Fibroblast of lung (primary cell): ENCODE measurements at regions not wholly inside any gene's neighbourhood (a gene's known extent, or its start where the extent isn't known, plus 50 kb on each side); places are given as distances from the start of the nearest gene placed in this dataset.

Experiments
- DNase-seq, 2 donors: peaks; one replicate each; pipeline versions ENCODE4 v3.0.0 to v3.0.0-alpha.2; 2010; ENCODE audit warnings: low read depth in 2 of 2
- H2AFZ ChIP-seq: 2 replicates; pipeline ENCODE4 v1.5.1; 2012; ENCODE audit warnings: low read length, control low read depth, inconsistent platforms
- H3K27ac ChIP-seq: 2 replicates; pipeline ENCODE4 v1.5.1; 2011; ENCODE audit warnings: low read length, control low read depth; ENCODE audit not compliant: insufficient read depth
- H3K27me3 ChIP-seq: 2 replicates; pipeline ENCODE4 v1.5.1; 2011; ENCODE audit warnings: mild to moderate bottlenecking, low read length; ENCODE audit not compliant: control insufficient read depth, insufficient read depth
- H3K36me3 ChIP-seq: 2 replicates; pipeline ENCODE4 v1.5.1; 2011; ENCODE audit warnings: low read length; ENCODE audit not compliant: control insufficient read depth, insufficient read depth
- H3K4me1 ChIP-seq: 2 replicates; pipeline ENCODE4 v1.5.1; 2011; ENCODE audit warnings: low read length; ENCODE audit not compliant: control insufficient read depth, insufficient read depth; ENCODE audit errors: extremely low read depth
- H3K4me2 ChIP-seq: 2 replicates; pipeline ENCODE4 v1.5.1; 2011; ENCODE audit warnings: low read length, control low read depth; ENCODE audit not compliant: insufficient read depth; ENCODE audit errors: extremely low read depth
- H3K4me3 ChIP-seq, 4 experiments: fragments of 200-600 bp in 1 of 4; sonication (generic) in 1 of 4; replicated peaks in 1 of 4; 2 replicates each; pipeline ENCODE4 v1.5.1; 2011 to 2016; ENCODE audit warnings: low read length in 4 of 4, low read depth in 3 of 4, mild to moderate bottlenecking in 3 of 4, control low read depth in 2 of 4, inconsistent platforms in 1 of 4, mixed read lengths in 1 of 4; ENCODE audit not compliant: insufficient read depth in 1 of 4; ENCODE audit errors: control extremely low read depth in 1 of 4
- H3K79me2 ChIP-seq: 2 replicates; pipeline ENCODE4 v1.5.1; 2012; ENCODE audit warnings: mild to moderate bottlenecking, low read length, inconsistent platforms; ENCODE audit not compliant: control insufficient read depth, insufficient read depth
- H3K9ac ChIP-seq: 2 replicates; pipeline ENCODE4 v1.5.1; 2011; ENCODE audit warnings: mild to moderate bottlenecking, low read length, control low read depth; ENCODE audit not compliant: insufficient read depth
- H3K9me3 ChIP-seq: 2 replicates; pipeline ENCODE4 v1.5.1; 2012; ENCODE audit warnings: low read depth, low read length; ENCODE audit not compliant: control insufficient read depth, insufficient read depth
- H4K20me1 ChIP-seq: 2 replicates; pipeline ENCODE4 v1.5.1; 2011; ENCODE audit warnings: low read length; ENCODE audit not compliant: control insufficient read depth, insufficient read depth; ENCODE audit errors: extremely low read depth
- EZH2 ChIP-seq: IDR thresholded peaks from 2 replicates; pipeline ENCODE4 v1.5.1; 2012; ENCODE audit warnings: low read length, control low read depth, mild to moderate bottlenecking; ENCODE audit errors: missing control alignments
- TF ChIP-seq, protein P1 (sequence below), 2 donors: IDR thresholded peaks in 1 of 2; conservative IDR thresholded peaks in 1 of 2; 1 replicate in 1 of 2; 2 replicates in 1 of 2; pipeline ENCODE4 v1.5.1; 2011 to 2012; ENCODE audit warnings: low read length in 2 of 2, control low read depth in 1 of 2, inconsistent platforms in 1 of 2, low read depth in 1 of 2, mild to moderate bottlenecking in 1 of 2

DNA sequence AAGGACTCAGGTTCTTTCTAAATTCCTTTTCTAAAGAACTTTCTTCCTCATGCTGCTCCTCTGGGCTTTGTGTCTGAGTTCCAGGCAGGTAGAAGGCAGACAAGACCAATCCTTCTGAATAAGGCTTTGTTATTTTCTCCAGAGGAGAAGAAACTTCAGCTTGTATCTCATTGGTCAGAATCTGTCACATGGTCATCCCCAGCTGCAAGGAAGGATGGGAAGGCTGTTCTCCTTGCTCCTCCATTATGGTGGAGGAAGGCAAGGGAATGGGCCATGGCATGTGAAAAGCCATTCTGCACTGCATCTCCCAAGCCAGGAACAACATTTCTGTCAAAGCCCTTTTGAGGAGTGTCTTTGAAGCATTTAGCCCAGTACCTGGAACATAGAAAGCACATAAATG is 50.6 kb upstream of the NTPCR start:
- no peak for DNase-seq
- TF ChIP-seq, protein P1, sequence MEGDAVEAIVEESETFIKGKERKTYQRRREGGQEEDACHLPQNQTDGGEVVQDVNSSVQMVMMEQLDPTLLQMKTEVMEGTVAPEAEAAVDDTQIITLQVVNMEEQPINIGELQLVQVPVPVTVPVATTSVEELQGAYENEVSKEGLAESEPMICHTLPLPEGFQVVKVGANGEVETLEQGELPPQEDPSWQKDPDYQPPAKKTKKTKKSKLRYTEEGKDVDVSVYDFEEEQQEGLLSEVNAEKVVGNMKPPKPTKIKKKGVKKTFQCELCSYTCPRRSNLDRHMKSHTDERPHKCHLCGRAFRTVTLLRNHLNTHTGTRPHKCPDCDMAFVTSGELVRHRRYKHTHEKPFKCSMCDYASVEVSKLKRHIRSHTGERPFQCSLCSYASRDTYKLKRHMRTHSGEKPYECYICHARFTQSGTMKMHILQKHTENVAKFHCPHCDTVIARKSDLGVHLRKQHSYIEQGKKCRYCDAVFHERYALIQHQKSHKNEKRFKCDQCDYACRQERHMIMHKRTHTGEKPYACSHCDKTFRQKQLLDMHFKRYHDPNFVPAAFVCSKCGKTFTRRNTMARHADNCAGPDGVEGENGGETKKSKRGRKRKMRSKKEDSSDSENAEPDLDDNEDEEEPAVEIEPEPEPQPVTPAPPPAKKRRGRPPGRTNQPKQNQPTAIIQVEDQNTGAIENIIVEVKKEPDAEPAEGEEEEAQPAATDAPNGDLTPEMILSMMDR (conservative IDR thresholded peaks at IDR 0.05 in 1 of 2, IDR thresholded peaks at IDR 0.05 in 1 of 2; ENCODE audit: low read depth in 1 of 2, low read length in 2 of 2), result no peak
- no peak for TF ChIP-seq EZH2
- no peaks in the 10 kb centered on the region for H4K20me1 ChIP-seq
- no peaks in the 10 kb centered on the region for H3K4me1 ChIP-seq
- H3K27me3 ChIP-seq, result no peaks in the 10 kb centered on the region
- H3K4me3 ChIP-seq, result no peak overlapping the region
- no peaks in the 10 kb centered on the region for H3K79me2 ChIP-seq
- no peaks in the 10 kb centered on the region for H3K36me3 ChIP-seq
- H3K9me3 ChIP-seq, result no peaks in the 10 kb centered on the region
- no peak overlapping the region for H2AFZ ChIP-seq
- H3K9ac ChIP-seq, result no peak overlapping the region
- no peak overlapping the region for H3K27ac ChIP-seq
- no peak overlapping the region for H3K4me2 ChIP-seq
